Activated B cell treated with CpG ODN at 0.5 μM for 24 hours (primary cell): ENCODE measurements at regions not wholly inside any gene's neighbourhood (a gene's known extent, or its start where the extent isn't known, plus 50 kb on each side); places are given as distances from the start of the nearest gene placed in this dataset.
A peak's percentile ranks its signal among the peaks of the same experiment; 100 is the strongest.

Experiments used
- ATAC-seq: fragments of 200-7000 bp; cut with Tn5 transposase; one replicate; pipeline ENCODE4 v1.10.0; 2021; ENCODE audit warnings: low read depth, mild to moderate bottlenecking, moderate library complexity
- CTCF ChIA-PET: fragments of 350-600 bp; sonication (Branson Sonifier 250); formaldehyde crosslinking; loops from one replicate; lab custom pipeline; 2021; ENCODE audit warnings: antibody characterized with exemption; lab: Charles Lee
- POLR2A ChIA-PET: fragments of 350-600 bp; sonication (Branson Sonifier 250); formaldehyde crosslinking; loops from one replicate; lab custom pipeline; 2021; ENCODE audit warnings: antibody characterized with exemption; lab: Charles Lee
- DNase-seq: peaks from one replicate; pipeline ENCODE4 v3.0.0; 2022
- H3K27ac Mint-ChIP-seq: one replicate; pipeline ENCODE4 v1.8.0; 2020; ENCODE audit warnings: mixed read lengths
- H3K27me3 Mint-ChIP-seq: one replicate; pipeline ENCODE4 v1.8.0; 2021; ENCODE audit warnings: mixed read lengths
- H3K36me3 Mint-ChIP-seq: one replicate; pipeline ENCODE4 v1.8.0; 2021; ENCODE audit warnings: low read depth, mixed read lengths
- H3K4me1 Mint-ChIP-seq: one replicate; pipeline ENCODE4 v1.8.0; 2021; ENCODE audit warnings: mixed read lengths
- H3K4me3 Mint-ChIP-seq: one replicate; pipeline ENCODE4 v1.8.0; 2020; ENCODE audit warnings: mild to moderate bottlenecking, mixed read lengths
- H3K9me3 Mint-ChIP-seq: one replicate; pipeline ENCODE4 v1.8.0; 2020; ENCODE audit warnings: mixed read lengths
- intact Hi-C: fragments of 100-400 bp; cut with micrococcal nuclease; formaldehyde crosslinking; loops from one replicate; pipeline ENCODE4 v1.15.1; 2024
- TF ChIP-seq, protein P1 (sequence below): fragments of 200-600 bp; IDR thresholded peaks from one replicate; pipeline ENCODE4 v1.8.0; 2022; ENCODE audit warnings: antibody characterized with exemption, mild to moderate bottlenecking

DNA sequence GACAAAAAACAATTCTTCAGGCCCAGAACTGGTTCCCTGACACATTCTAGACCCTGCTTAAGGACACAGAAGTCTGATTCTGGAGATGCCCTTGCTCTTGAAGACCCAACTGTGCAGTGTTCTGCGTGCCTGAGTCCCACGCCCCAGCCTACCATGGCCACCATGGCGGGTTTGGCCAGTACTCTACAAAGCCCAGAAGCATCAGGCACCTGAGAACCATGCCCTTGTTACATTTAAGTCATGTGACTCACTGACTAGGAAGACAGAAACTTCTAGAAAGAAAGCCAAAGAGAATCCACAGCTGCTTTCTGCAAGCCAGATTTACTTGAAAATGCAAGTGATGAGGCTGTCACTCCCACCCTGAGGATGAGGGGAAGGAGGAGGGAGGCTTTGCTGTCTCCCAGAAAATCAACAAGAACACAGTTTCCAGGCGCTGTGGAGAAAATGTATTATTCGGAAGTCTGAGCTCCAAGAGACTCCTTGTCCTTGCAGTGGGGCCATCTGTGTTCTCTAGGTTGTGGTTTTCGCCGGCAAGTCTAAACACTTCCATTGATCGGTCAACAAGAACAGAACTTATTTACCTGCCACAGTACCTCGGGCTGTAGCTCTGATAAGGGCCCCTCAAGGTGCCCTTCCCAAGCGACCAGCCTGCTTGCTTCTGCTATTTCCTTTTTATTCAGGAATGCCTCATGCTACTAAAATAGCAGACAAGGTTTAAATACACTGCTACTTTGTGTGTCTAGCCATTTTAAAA lies 81.3 kb upstream of the DMRT1 start:
- peaks cover 30% of the 10 kb centered on the region for H3K27me3 Mint-ChIP-seq
- no peak overlapping the region for H3K4me3 Mint-ChIP-seq
- ChIA-PET CTCF (no interaction called here), POLR2A (no interaction called here)
- intact Hi-C loops = no loop called here
- peaks cover 5% of the 10 kb centered on the region for H3K4me1 Mint-ChIP-seq
- H3K9me3 Mint-ChIP-seq = no peaks in the 10 kb centered on the region
- no peak overlapping the region for H3K27ac Mint-ChIP-seq
- ATAC-seq = no peak
- no peak for DNase-seq
- TF ChIP-seq, protein P1, sequence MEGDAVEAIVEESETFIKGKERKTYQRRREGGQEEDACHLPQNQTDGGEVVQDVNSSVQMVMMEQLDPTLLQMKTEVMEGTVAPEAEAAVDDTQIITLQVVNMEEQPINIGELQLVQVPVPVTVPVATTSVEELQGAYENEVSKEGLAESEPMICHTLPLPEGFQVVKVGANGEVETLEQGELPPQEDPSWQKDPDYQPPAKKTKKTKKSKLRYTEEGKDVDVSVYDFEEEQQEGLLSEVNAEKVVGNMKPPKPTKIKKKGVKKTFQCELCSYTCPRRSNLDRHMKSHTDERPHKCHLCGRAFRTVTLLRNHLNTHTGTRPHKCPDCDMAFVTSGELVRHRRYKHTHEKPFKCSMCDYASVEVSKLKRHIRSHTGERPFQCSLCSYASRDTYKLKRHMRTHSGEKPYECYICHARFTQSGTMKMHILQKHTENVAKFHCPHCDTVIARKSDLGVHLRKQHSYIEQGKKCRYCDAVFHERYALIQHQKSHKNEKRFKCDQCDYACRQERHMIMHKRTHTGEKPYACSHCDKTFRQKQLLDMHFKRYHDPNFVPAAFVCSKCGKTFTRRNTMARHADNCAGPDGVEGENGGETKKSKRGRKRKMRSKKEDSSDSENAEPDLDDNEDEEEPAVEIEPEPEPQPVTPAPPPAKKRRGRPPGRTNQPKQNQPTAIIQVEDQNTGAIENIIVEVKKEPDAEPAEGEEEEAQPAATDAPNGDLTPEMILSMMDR = no peak
- H3K36me3 Mint-ChIP-seq = no peaks in the 10 kb centered on the region

DNA sequence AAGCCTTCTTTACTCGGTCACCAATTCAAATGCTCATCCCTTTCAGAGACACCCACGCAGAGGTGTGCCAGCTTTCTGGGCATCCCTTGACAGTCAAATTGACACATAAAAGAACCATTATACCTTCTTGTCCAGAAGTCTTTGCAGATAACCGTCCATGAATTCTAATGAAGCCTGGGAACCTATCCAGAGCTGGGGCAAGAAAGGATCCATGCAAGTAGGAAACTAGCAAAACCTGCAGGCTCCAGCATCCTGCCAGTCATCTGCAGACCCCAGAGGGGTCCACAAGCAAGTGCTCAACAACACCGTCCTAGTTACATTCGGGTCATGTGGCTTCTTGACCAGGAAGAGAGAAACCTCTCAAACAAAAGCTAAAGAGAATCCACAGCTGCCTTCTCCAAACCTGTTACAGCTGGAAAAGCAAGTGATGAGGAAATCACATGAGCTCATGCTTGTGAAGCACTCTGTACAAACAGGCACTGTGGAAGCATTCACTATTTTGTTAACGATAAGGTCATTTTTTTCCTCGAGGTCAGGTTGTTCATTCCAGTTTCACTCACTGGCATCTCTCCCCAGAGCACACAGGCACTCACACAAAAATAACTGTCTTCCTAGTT lies 80.2 kb upstream of the DMRT1 start:
- Mint-ChIP-seq H3K4me1 (peaks cover 5% of the 10 kb centered on the region), H3K4me3 (no peak overlapping the region), H3K27ac (no peak overlapping the region), H3K27me3 (peaks cover 29% of the 10 kb centered on the region), H3K9me3 (no peaks in the 10 kb centered on the region), H3K36me3 (no peaks in the 10 kb centered on the region)
- intact Hi-C loops = no loop called here
- DNase-seq = no peak
- ChIA-PET POLR2A (no interaction called here), CTCF (no interaction called here)
- TF ChIP-seq, protein P1 = no peak
- no peak for ATAC-seq

DNA sequence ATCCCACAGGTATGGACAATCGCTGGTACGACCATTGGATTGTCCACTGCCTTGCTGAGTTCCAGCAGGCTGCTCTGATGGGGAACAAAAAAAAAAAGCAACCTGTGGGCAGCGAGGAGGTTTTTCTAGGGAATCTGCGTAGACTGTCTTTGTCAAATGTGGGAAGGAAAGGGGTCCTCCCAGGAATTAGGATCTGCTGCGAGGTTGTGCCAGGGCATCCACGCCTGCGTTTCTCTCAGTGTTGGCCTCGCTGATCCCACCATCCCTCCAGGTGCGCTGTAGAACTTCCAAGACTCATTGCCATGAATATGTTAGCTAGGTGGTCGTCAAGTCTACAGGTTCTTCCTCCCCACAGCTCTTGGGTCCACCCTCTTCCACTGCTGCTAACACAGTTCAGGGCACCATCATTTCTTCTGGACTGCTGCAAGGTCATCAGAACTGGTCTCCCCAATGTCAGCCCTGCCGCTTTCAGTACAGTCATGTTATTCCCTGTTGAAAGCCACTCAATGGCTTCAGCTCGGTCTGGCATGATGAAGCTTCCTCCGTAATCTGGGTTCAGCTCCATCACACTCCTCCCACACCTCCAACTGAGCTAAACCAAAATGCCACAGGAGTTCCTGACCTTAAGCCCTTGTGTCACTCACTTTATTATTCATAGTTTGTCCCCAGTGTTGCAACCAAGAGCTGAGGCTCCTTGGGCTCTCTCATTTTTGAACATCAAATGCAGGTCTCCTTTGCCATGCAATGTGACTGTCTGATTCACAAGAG lies 79.5 kb upstream of the DMRT1 start:
- TF ChIP-seq, protein P1 = no peak
- ChIA-PET POLR2A (no interaction called here), CTCF (no interaction called here)
- Mint-ChIP-seq H3K4me3 (no peak overlapping the region), H3K27ac (no peak overlapping the region), H3K9me3 (no peaks in the 10 kb centered on the region), H3K27me3 (peaks cover 29% of the 10 kb centered on the region), H3K4me1 (peaks cover 5% of the 10 kb centered on the region), H3K36me3 (no peaks in the 10 kb centered on the region)
- intact Hi-C loops = no loop called here
- no peak for ATAC-seq
- no peak for DNase-seq

DNA sequence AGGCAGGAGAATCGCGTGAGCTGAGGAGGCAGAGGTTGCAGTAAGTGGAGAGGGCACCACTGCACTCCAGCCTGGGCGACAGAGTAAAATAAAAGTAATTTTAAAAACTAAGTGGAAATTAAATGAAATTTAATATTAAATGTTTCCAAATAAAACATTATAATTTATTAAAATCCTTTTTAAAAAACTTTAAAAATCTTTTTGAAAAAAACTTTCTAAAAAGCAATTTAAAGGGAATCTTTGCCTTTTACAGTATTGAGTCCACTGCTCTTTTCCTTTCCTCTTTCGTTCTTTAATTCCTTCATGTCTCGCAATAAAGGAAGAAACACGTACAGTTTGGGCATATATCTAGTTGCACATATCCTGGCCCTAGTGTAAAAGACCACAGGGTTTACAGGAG lies 77.8 kb upstream of the DMRT1 start:
- ChIA-PET CTCF (interaction anchor here (1.0 kb wide), 1 partner anchor 150 kb away, joined by 3 read pairs; no protein-coding TSS in a partner anchor), POLR2A (no interaction called here)
- Mint-ChIP-seq H3K4me1 (peaks cover 5% of the 10 kb centered on the region), H3K9me3 (no peaks in the 10 kb centered on the region), H3K27ac (no peak overlapping the region), H3K27me3 (peaks cover 34% of the 10 kb centered on the region), H3K4me3 (no peak overlapping the region), H3K36me3 (no peaks in the 10 kb centered on the region)
- ATAC-seq (no peak), DNase-seq (no peak)
- intact Hi-C loops = loop anchor here (1.0 kb wide), 1 partner anchor 150 kb away; no protein-coding TSS in a partner anchor
- TF ChIP-seq, protein P1 = no peak

DNA sequence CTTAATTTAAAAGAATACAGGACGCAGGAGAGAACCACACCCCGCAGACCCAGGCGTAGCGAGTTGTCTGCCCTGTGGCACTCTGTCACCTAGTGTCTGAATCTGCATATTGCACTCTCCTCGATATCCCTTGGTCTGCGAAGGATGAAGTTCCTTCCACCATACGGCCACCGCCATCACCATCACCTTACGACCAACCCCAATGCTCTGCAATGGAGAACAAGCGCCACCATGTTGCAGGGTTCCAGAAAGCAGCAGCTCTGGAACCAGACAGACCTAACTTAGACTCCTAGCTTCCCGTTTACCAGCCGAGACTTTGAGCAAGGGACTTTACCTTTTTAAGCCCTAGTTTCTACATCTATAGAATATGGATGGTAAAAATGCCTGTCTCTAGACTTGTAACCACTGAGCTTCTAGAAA lies 77.4 kb upstream of the DMRT1 start:
- Mint-ChIP-seq H3K36me3 (no peaks in the 10 kb centered on the region), H3K27me3 (peaks cover 37% of the 10 kb centered on the region), H3K4me3 (no peak overlapping the region), H3K9me3 (peaks cover 3% of the 10 kb centered on the region), H3K27ac (no peak overlapping the region), H3K4me1 (peaks cover 5% of the 10 kb centered on the region)
- CTCF ChIA-PET = interaction anchor here (1.0 kb wide), 1 partner anchor 150 kb away, joined by 3 read pairs; no protein-coding TSS in a partner anchor
- ATAC-seq = peak; percentile 88
- intact Hi-C loops = loop anchor here (1.0 kb wide), 1 partner anchor 151 kb away; no protein-coding TSS in a partner anchor
- POLR2A ChIA-PET = no interaction called here
- no peak for DNase-seq
- TF ChIP-seq, protein P1 = no peak
